Natural killer cell (primary cell): ENCODE measurements at regions not wholly inside any gene's neighbourhood (a gene's known extent, or its start where the extent isn't known, plus 50 kb on each side); places are given as distances from the start of the nearest gene placed in this dataset.

Experiments
- ATAC-seq, 3 donors: fragments of 150-1000 bp in 2 of 3; fragments of 200-7000 bp in 1 of 3; cut with Tn5 transposase; 1 replicate in 1 of 3; 2 replicates in 2 of 3; pipeline ENCODE4 v1.10.0; 2021; ENCODE audit warnings: mild to moderate bottlenecking in 2 of 3, moderate library complexity in 2 of 3
- DNase-seq, 2 donors: peaks; one replicate each; pipeline versions ENCODE4 v3.0.0 to v3.0.0-alpha.2; 2013 to 2021; ENCODE audit warnings: mixed read lengths in 1 of 2
- H3K27ac ChIP-seq: one replicate; pipeline ENCODE4 v1.5.1; 2013; ENCODE audit warnings: mild to moderate bottlenecking, low read length
- H3K27me3 ChIP-seq: one replicate; pipeline ENCODE4 v1.6.1; 2013; ENCODE audit warnings: low read length; ENCODE audit not compliant: control insufficient read depth, insufficient read depth
- H3K36me3 ChIP-seq: one replicate; pipeline ENCODE4 v1.6.1; 2013; ENCODE audit warnings: low read length; ENCODE audit not compliant: control insufficient read depth, insufficient read depth
- H3K4me1 ChIP-seq: one replicate; pipeline ENCODE4 v1.6.1; 2013; ENCODE audit warnings: low read length; ENCODE audit not compliant: control insufficient read depth, insufficient read depth
- H3K4me3 ChIP-seq: one replicate; pipeline ENCODE4 v1.5.1; 2013; ENCODE audit warnings: low read length
- H3K9me3 ChIP-seq: one replicate; pipeline ENCODE4 v1.6.1; 2013; ENCODE audit warnings: low read length; ENCODE audit not compliant: control insufficient read depth, insufficient read depth
- H3K27ac Mint-ChIP-seq, 2 donors: one replicate each; pipeline ENCODE4 v1.8.0; 2022; ENCODE audit warnings: mild to moderate bottlenecking in 2 of 2, mixed read lengths in 2 of 2, moderate library complexity in 1 of 2
- H3K27me3 Mint-ChIP-seq, 2 donors: one replicate each; pipeline ENCODE4 v1.8.0; 2022; ENCODE audit warnings: low read depth in 2 of 2, mixed read lengths in 2 of 2
- H3K36me3 Mint-ChIP-seq: one replicate; pipeline ENCODE4 v1.8.0; 2022; ENCODE audit warnings: mixed read lengths
- H3K4me1 Mint-ChIP-seq, 2 donors: one replicate each; pipeline ENCODE4 v1.8.0; 2022; ENCODE audit warnings: mixed read lengths in 2 of 2
- H3K4me3 Mint-ChIP-seq: one replicate; pipeline ENCODE4 v1.8.0; 2022; ENCODE audit warnings: mild to moderate bottlenecking, moderate library complexity, mixed read lengths
- H3K9me3 Mint-ChIP-seq, 2 donors: one replicate each; pipeline ENCODE4 v1.8.0; 2022; ENCODE audit warnings: mixed read lengths in 2 of 2
- CTCF ChIP-seq: fragments of 200-600 bp; IDR thresholded peaks from one replicate; pipeline ENCODE4 v1.8.0; 2022; ENCODE audit warnings: antibody characterized with exemption
- WGBS: methylation state at CpG from one replicate; pipeline ENCODE4 v1.1.7; 2013; ENCODE audit warnings: missing lambda C conversion rate; ENCODE audit not compliant: insufficient coverage; 5-methylcytosine and 5-hydroxymethylcytosine counted together
- intact Hi-C: fragments of 100-400 bp; cut with micrococcal nuclease; formaldehyde crosslinking; loops from one replicate; pipeline ENCODE4 v1.14.2; 2022

- TF ChIP-seq CTCF: no peak
- no peaks in the 10 kb centered on the region for H3K4me1 ChIP-seq
- H3K36me3 ChIP-seq: no peaks in the 10 kb centered on the region
- WGBS: 76% methylated on average over 3 of the region's 4 CpGs
- H3K27ac Mint-ChIP-seq: no peak overlapping the region
- H3K4me3 Mint-ChIP-seq: no peak overlapping the region
- H3K4me1 Mint-ChIP-seq: no peaks in the 10 kb centered on the region
- H3K9me3 Mint-ChIP-seq: peaks cover 2 to 7% of the 10 kb centered on the region in 2 donors
- DNase-seq: no peak
- intact Hi-C loops: no loop called here
- H3K36me3 Mint-ChIP-seq: no peaks in the 10 kb centered on the region
- no peak for ATAC-seq
- H3K27me3 ChIP-seq: no peaks in the 10 kb centered on the region
- H3K9me3 ChIP-seq: no peaks in the 10 kb centered on the region
- H3K4me3 ChIP-seq: no peak overlapping the region
- H3K27ac ChIP-seq: no peak overlapping the region
- H3K27me3 Mint-ChIP-seq: no peaks in the 10 kb centered on the region
These were observed 98.2 kb upstream of the GCFC2 start for GRCh38 chr2:75808793-75809535.

GRCh38 chr2:75807992-75808391 lies 97.3 kb upstream of the GCFC2 start:
- Histone ChIP-seq H3K27ac (no peak overlapping the region), H3K27me3 (no peaks in the 10 kb centered on the region), H3K9me3 (no peaks in the 10 kb centered on the region), H3K4me3 (no peak overlapping the region), H3K36me3 (no peaks in the 10 kb centered on the region), H3K4me1 (no peaks in the 10 kb centered on the region)
- DNase-seq: no peak
- TF ChIP-seq CTCF: no peak
- Mint-ChIP-seq H3K27me3 (no peaks in the 10 kb centered on the region), H3K36me3 (no peaks in the 10 kb centered on the region), H3K9me3 (peaks cover 4 to 10% of the 10 kb centered on the region in 2 donors), H3K27ac (no peak overlapping the region), H3K4me1 (no peaks in the 10 kb centered on the region), H3K4me3 (no peak overlapping the region)
- WGBS: 98% methylated on average over 2 of the region's 2 CpGs
- ATAC-seq: no peak
- intact Hi-C loops: no loop called here

GRCh38 chr2:75801234-75801982 lies 90.7 kb upstream of the GCFC2 start:
- H3K36me3 ChIP-seq: no peaks in the 10 kb centered on the region
- no peaks in the 10 kb centered on the region for H3K4me1 ChIP-seq
- no peak for DNase-seq
- 17% methylated on average over 2 of the region's 2 CpGs for WGBS
- intact Hi-C loops: no loop called here
- no peak for ATAC-seq
- Mint-ChIP-seq H3K4me3 (no peak overlapping the region), H3K9me3 (peaks cover 4 to 7% of the 10 kb centered on the region in 2 donors), H3K27ac (no peak overlapping the region), H3K4me1 (no peaks in the 10 kb centered on the region), H3K27me3 (no peaks in the 10 kb centered on the region), H3K36me3 (no peaks in the 10 kb centered on the region)
- H3K27me3 ChIP-seq: no peaks in the 10 kb centered on the region
- H3K9me3 ChIP-seq: no peaks in the 10 kb centered on the region
- TF ChIP-seq CTCF: no peak
- no peak overlapping the region for H3K27ac ChIP-seq
- no peak overlapping the region for H3K4me3 ChIP-seq
